Left colon (tissue), 2 donors: ENCODE measurements at regions not wholly inside any gene's neighbourhood (a gene's known extent, or its start where the extent isn't known, plus 50 kb on each side); places are given as distances from the start of the nearest gene placed in this dataset.
A peak's percentile ranks its signal among the peaks of the same experiment; 100 is the strongest.
"Not testable (repeated sequence)": the region's sequence is repeated elsewhere in the genome, so short reads cannot be mapped to it uniquely, and the experiment has no call there.

Source experiments
- ATAC-seq: fragments of 200-7000 bp; cut with Tn5 transposase; one replicate; pipeline ENCODE4 v1.9.1; 2020; ENCODE audit warnings: mild to moderate bottlenecking, moderate library complexity
- DNase-seq, 2 donors: peaks; one replicate each; pipeline ENCODE4 v3.0.0-alpha.2; 2020
- intact Hi-C, 2 donors: fragments of 100-400 bp; cut with DNase I in 1 of 2; cut with micrococcal nuclease in 1 of 2; formaldehyde crosslinking; loops; one replicate each; pipeline versions ENCODE4 v1.11.2 to v1.14.0; 2022; cut with DNase I, micrococcal nuclease
- donor health status: DM: no; HTN: no; CAD: no.
- donor health status: DM: yes; HTN: yes; CAD: no.

- intact Hi-C loops = no loop called here
- no peak for ATAC-seq
Measured at GRCh38 chr2:129008055-129008880, 689.6 kb upstream of the HS6ST1 start.

GRCh38 chr2:129008881-129009554 is 690.4 kb upstream of the HS6ST1 start:
- DNase-seq = no peak
- intact Hi-C loops = no loop called here
- peak; percentile 40 for ATAC-seq

More at GRCh38 chr2:129008055-129008880, 689.6 kb upstream of the HS6ST1 start:
- no peak for DNase-seq

GRCh38 chr2:129009555-129010146 is 691.0 kb upstream of the HS6ST1 start:
- intact Hi-C loops = no loop called here
- DNase-seq (no peak), ATAC-seq (no peak)

- DNase-seq (no peak), ATAC-seq (no peak)
- intact Hi-C loops = no loop called here
Measured at GRCh38 chr2:129010262-129010661, 691.6 kb upstream of the HS6ST1 start.

- no peak for ATAC-seq
- DNase-seq = no peak
- intact Hi-C loops = no loop called here
Measured at GRCh38 chr2:129011466-129012061, 692.9 kb upstream of the HS6ST1 start.

- ATAC-seq (no peak), DNase-seq (no peak)
- intact Hi-C loops = no loop called here
Measured at GRCh38 chr2:129014432-129014831, 695.8 kb upstream of the HS6ST1 start.

GRCh38 chr2:129015397-129016285 is 697.0 kb upstream of the HS6ST1 start:
- ATAC-seq (no peak), DNase-seq (no peak)
- intact Hi-C loops = no loop called here

- intact Hi-C loops = no loop called here
- no peak for ATAC-seq
- no peak for DNase-seq
Measured at GRCh38 chr2:129016972-129017371, 698.3 kb upstream of the HS6ST1 start.

- no peak for DNase-seq
- ATAC-seq = no peak
- intact Hi-C loops = no loop called here
Measured at GRCh38 chr2:129024796-129025195, 706.1 kb upstream of the HS6ST1 start.

- DNase-seq (no peak), ATAC-seq (no peak)
- intact Hi-C loops = no loop called here
Measured at GRCh38 chr2:129035992-129036391, 717.3 kb upstream of the HS6ST1 start.

- intact Hi-C loops, DNase-seq, ATAC-seq: not testable (repeated sequence)
Measured at GRCh38 chr2:129043677-129044076, 725.0 kb upstream of the HS6ST1 start.

GRCh38 chr2:129046475-129046874 is 727.8 kb upstream of the HS6ST1 start:
- intact Hi-C loops, ATAC-seq, DNase-seq: not testable (repeated sequence)

GRCh38 chr2:129050101-129050500 is 731.4 kb upstream of the HS6ST1 start:
- intact Hi-C loops = no loop called here
- DNase-seq (no peak), ATAC-seq (no peak)

- DNase-seq (no peak), ATAC-seq (no peak)
- intact Hi-C loops = no loop called here
Measured at GRCh38 chr2:129055242-129055641, 736.6 kb upstream of the HS6ST1 start.

- intact Hi-C loops = no loop called here
- DNase-seq (no peak), ATAC-seq (no peak)
Measured at GRCh38 chr2:129055824-129056223, 737.2 kb upstream of the HS6ST1 start.

GRCh38 chr2:129056309-129056958 is 737.8 kb upstream of the HS6ST1 start:
- DNase-seq = no peak
- ATAC-seq = no peak
- intact Hi-C loops = no loop called here

GRCh38 chr2:129056959-129057317 is 738.3 kb upstream of the HS6ST1 start:
- intact Hi-C loops = no loop called here
- ATAC-seq (no peak), DNase-seq (no peak)

- peak; percentile 87 for ATAC-seq
- intact Hi-C loops = no loop called here
- DNase-seq = no peak
Measured at GRCh38 chr2:129058981-129059380, 740.3 kb upstream of the HS6ST1 start.
